ENCODE measurements at regions not wholly inside any gene's neighbourhood (a gene's known extent, or its start where the extent isn't known, plus 50 kb on each side); places are given as distances from the start of the nearest gene placed in this dataset.
"Not testable (repeated sequence)": the region's sequence is repeated elsewhere in the genome, so short reads cannot be mapped to it uniquely, and the experiment has no call there.

DNA sequence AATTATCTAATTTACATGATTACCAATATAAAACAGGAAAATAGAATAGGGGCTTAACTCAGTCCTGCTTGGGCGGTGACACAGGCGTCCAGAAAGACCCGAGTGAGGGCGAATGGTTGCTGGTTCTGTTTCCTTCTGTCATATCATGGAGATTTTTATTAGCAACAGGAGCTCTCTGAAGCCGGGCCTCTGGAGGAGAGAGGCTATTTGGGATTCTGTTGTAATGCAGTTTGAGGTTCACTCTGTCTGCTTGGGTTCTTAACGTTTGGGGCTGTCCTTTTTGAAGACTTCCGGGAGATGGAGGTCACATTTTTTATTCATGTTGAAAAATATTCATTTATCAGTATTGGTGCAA, 115.7 kb upstream of the ZNF536 start:
- Histone ChIP-seq H3K9me3 (replicated peaks; ENCODE audit: insufficient read depth, low read length) (no peaks in the 10 kb centered on the region), H3K27me3 (replicated peaks; ENCODE audit: insufficient read depth, low read length) (peaks cover 90% of the 10 kb centered on the region), H3K27ac (ENCODE audit: low read length) (no peak overlapping the region), H3K4me3 (ENCODE audit: low read length) (no peak overlapping the region), H2AFZ (ENCODE audit: low read length) (no peak overlapping the region), H4K20me1 (ENCODE audit: insufficient read depth, low read length) (no peaks in the 10 kb centered on the region), H3K9me2 (replicated peaks; ENCODE audit: insufficient read depth, low read length) (no peaks in the 10 kb centered on the region), H3F3A (ENCODE audit: insufficient read depth, low read length) (no peaks in the 10 kb centered on the region), H3K9ac (ENCODE audit: low read length) (no peak overlapping the region), H3K36me3 (replicated peaks; ENCODE audit: insufficient read depth, low read length) (no peaks in the 10 kb centered on the region), H3K4me1 (ENCODE audit: low read length) (no peaks in the 10 kb centered on the region), H3K4me2 (ENCODE audit: low read depth, low read length) (no peak overlapping the region), H3K79me2 (ENCODE audit: low read length) (no peaks in the 10 kb centered on the region)
- TF ChIP-seq, protein P1, sequence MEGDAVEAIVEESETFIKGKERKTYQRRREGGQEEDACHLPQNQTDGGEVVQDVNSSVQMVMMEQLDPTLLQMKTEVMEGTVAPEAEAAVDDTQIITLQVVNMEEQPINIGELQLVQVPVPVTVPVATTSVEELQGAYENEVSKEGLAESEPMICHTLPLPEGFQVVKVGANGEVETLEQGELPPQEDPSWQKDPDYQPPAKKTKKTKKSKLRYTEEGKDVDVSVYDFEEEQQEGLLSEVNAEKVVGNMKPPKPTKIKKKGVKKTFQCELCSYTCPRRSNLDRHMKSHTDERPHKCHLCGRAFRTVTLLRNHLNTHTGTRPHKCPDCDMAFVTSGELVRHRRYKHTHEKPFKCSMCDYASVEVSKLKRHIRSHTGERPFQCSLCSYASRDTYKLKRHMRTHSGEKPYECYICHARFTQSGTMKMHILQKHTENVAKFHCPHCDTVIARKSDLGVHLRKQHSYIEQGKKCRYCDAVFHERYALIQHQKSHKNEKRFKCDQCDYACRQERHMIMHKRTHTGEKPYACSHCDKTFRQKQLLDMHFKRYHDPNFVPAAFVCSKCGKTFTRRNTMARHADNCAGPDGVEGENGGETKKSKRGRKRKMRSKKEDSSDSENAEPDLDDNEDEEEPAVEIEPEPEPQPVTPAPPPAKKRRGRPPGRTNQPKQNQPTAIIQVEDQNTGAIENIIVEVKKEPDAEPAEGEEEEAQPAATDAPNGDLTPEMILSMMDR (IDR thresholded peaks at IDR 0.05; ENCODE audit: low read length), result no peak
- TF ChIP-seq EZH2phosphoT487 (IDR thresholded peaks at IDR 0.05; ENCODE audit: low read length), result no peak
- TF ChIP-seq EZH2 (optimal IDR thresholded peaks at IDR 0.05; ENCODE audit: low read depth, low read length), result no peak
- no peak for DNase-seq

DNA sequence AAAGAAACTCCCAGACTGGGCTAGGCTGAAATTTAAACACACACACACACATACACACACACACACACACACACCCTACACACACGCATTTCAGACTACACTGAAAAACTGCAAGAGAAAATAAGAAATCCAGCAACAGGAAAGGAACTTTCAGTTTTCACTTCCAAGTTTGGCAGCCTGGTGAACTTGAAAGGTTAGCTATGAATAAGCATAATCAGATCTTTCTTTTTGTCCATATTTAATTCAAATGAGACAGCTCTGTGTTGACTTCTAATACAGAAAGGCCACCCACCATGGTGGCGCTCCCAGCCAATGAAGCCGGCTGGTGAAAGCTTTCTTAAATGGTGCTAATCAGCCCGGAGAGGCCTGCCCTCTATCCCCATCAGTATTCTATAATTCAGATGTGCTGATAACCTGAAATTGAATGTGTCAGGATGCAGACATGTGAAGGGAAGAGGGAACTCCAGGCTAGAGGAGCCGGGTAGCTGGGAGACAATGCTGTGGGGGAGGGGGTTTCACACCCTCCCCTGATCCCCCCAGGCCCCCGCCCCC, 108.3 kb upstream of the ZNF536 start:
- Histone ChIP-seq H3K4me2 (ENCODE audit: low read depth, low read length) (no peak overlapping the region), H3K4me3 (ENCODE audit: low read length) (no peak overlapping the region), H2AFZ (ENCODE audit: low read length) (no peak overlapping the region), H3K79me2 (ENCODE audit: low read length) (no peaks in the 10 kb centered on the region), H3K27me3 (replicated peaks; ENCODE audit: insufficient read depth, low read length) (peaks cover 92% of the 10 kb centered on the region), H3K36me3 (replicated peaks; ENCODE audit: insufficient read depth, low read length) (no peaks in the 10 kb centered on the region), H3F3A (ENCODE audit: insufficient read depth, low read length) (no peaks in the 10 kb centered on the region), H4K20me1 (ENCODE audit: insufficient read depth, low read length) (no peaks in the 10 kb centered on the region), H3K9me2 (replicated peaks; ENCODE audit: insufficient read depth, low read length) (no peaks in the 10 kb centered on the region), H3K4me1 (ENCODE audit: low read length) (no peaks in the 10 kb centered on the region), H3K27ac (ENCODE audit: low read length) (no peak overlapping the region), H3K9me3 (replicated peaks; ENCODE audit: insufficient read depth, low read length) (no peaks in the 10 kb centered on the region), H3K9ac (ENCODE audit: low read length) (no peak overlapping the region)
- no peak for DNase-seq
- TF ChIP-seq EZH2phosphoT487 (IDR thresholded peaks at IDR 0.05; ENCODE audit: low read length) (no peak), EZH2 (optimal IDR thresholded peaks at IDR 0.05; ENCODE audit: low read depth, low read length) (no peak)
- TF ChIP-seq, protein P1 (IDR thresholded peaks at IDR 0.05; ENCODE audit: low read length), result no peak

DNA sequence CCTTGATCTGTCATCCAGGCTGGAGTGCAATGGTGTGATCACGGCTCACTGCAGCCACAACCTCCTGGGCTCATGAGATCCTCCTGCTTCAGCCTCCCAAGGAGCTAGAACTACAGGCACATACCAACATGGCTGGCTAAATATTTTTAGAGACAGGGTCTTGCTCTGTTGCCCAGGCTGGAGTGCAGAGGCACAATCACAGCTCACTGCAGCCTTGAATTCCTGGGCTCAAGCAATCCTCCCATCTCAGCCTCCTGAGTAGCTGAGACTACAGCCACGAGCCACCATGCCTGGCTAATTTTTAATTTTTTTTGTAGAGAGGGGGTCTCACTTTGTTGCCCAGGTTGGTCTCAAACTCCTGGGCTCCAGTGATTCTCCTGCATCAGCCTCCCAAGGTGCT, 106.3 kb upstream of the ZNF536 start:
- H3K4me1 ChIP-seq (ENCODE audit: low read length); H4K20me1 ChIP-seq (ENCODE audit: insufficient read depth, low read length); DNase-seq; H3K9me3 ChIP-seq (replicated peaks; ENCODE audit: insufficient read depth, low read length); H3K9me2 ChIP-seq (replicated peaks; ENCODE audit: insufficient read depth, low read length); H3K4me3 ChIP-seq (ENCODE audit: low read length); H3K36me3 ChIP-seq (replicated peaks; ENCODE audit: insufficient read depth, low read length); H3K4me2 ChIP-seq (ENCODE audit: low read depth, low read length); H3F3A ChIP-seq (ENCODE audit: insufficient read depth, low read length); H3K27ac ChIP-seq (ENCODE audit: low read length); H3K9ac ChIP-seq (ENCODE audit: low read length); H2AFZ ChIP-seq (ENCODE audit: low read length); H3K79me2 ChIP-seq (ENCODE audit: low read length): not testable (repeated sequence)
- peaks cover 93% of the 10 kb centered on the region for H3K27me3 ChIP-seq (replicated peaks; ENCODE audit: insufficient read depth, low read length)

DNA sequence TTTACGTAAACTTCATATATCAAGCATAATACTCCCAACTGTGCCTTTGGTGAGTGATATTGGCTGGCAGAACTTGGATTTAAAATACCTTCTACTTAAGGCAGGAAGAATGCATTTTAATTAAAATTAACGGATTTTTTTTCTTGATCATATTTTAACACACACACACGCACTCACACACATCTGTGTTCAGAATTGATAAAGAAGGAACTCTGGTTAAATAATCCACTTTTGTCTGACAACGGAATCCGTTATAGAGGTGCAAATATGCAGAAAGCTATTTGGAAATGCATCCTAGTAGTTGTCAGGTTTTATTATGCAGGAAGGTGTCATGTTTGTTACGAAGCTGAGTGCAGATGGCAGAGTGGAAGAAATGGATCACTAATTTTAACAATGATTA, 105.5 kb upstream of the ZNF536 start:
- no peaks in the 10 kb centered on the region for H4K20me1 ChIP-seq (ENCODE audit: insufficient read depth, low read length)
- no peak overlapping the region for H3K4me2 ChIP-seq (ENCODE audit: low read depth, low read length)
- no peak for DNase-seq
- H3K9me2 ChIP-seq (replicated peaks; ENCODE audit: insufficient read depth, low read length), result no peaks in the 10 kb centered on the region
- no peaks in the 10 kb centered on the region for H3K4me1 ChIP-seq (ENCODE audit: low read length)
- TF ChIP-seq, protein P1 (IDR thresholded peaks at IDR 0.05; ENCODE audit: low read length), result no peak
- TF ChIP-seq EZH2 (optimal IDR thresholded peaks at IDR 0.05; ENCODE audit: low read depth, low read length), result no peak
- TF ChIP-seq EZH2phosphoT487 (IDR thresholded peaks at IDR 0.05; ENCODE audit: low read length), result no peak
- no peak overlapping the region for H3K4me3 ChIP-seq (ENCODE audit: low read length)
- H3F3A ChIP-seq (ENCODE audit: insufficient read depth, low read length), result no peaks in the 10 kb centered on the region
- H3K9me3 ChIP-seq (replicated peaks; ENCODE audit: insufficient read depth, low read length), result no peaks in the 10 kb centered on the region
- peaks cover 100% of the 10 kb centered on the region for H3K27me3 ChIP-seq (replicated peaks; ENCODE audit: insufficient read depth, low read length)
- no peak overlapping the region for H3K9ac ChIP-seq (ENCODE audit: low read length)
- no peak overlapping the region for H3K27ac ChIP-seq (ENCODE audit: low read length)
- H3K79me2 ChIP-seq (ENCODE audit: low read length), result no peaks in the 10 kb centered on the region
- no peak overlapping the region for H2AFZ ChIP-seq (ENCODE audit: low read length)
- H3K36me3 ChIP-seq (replicated peaks; ENCODE audit: insufficient read depth, low read length), result no peaks in the 10 kb centered on the region

Data from MM.1S (cell line).